ENCODE measurements at regions not wholly inside any gene's neighbourhood (a gene's known extent, or its start where the extent isn't known, plus 50 kb on each side); places are given as distances from the start of the nearest gene placed in this dataset.

DNA sequence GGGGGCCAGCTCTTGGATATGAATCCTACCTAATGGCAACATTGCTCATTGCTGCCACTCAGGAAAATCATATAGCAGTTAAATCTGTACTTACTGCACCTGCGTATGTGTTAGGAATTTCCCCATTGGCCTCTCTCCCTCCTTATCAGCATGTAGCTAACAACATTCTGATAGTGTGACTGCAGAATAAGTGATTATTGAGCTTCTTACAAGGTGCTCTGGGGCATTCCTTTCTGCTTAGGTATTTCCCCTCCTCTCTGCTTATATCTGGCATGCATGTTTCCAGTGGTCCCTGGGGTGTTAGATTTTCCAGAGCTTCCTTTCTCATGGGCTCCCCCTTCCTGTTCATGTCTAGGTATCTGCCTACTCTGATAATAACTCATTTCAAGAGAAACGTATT is 414.1 kb upstream of the SLITRK1 start:
- Mint-ChIP-seq H3K9me3 (peaks cover 0 to 11% of the 10 kb centered on the region in 2 donors), H3K27ac (no peak overlapping the region), H3K36me3 (no peaks in the 10 kb centered on the region)
- no peak for ATAC-seq
- no peak for DNase-seq (ENCODE audit: low spot score in 2 of 2)

DNA sequence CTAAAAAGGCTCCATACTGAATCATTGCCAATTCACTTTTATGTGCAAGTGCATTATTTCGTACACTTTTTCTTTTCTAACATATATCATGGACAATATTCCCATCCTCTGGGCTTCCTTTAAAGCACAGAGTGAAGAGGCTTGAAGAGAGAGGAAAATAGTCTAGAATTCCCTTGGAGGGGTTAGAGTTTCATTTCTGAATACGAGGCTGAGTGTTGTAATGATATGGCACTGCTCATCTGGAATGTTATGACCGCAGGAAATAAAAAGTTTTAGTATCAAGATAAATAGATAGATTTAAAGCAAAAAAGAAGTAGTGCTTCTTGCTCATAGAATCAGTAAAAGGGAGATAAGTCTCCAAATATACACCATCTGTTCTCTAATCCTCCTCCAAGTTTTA is 412.3 kb upstream of the SLITRK1 start:
- no peak for DNase-seq (ENCODE audit: low spot score in 2 of 2)
- no peak for ATAC-seq
- H3K9me3 Mint-ChIP-seq: peaks cover 6 to 17% of the 10 kb centered on the region in 2 donors

GRCh38 chr13:84290386-84290785 is 408.1 kb upstream of the SLITRK1 start:
- Mint-ChIP-seq H3K36me3 (no peaks in the 10 kb centered on the region), H3K27ac (no peak overlapping the region), H3K9me3 (peaks cover 7 to 10% of the 10 kb centered on the region in 2 donors)
- ATAC-seq (no peak), DNase-seq (ENCODE audit: low spot score in 2 of 2) (no peak)

More for the DNA sequence above, 412.3 kb upstream of the SLITRK1 start:
- no peak overlapping the region for H3K27ac Mint-ChIP-seq
- no peaks in the 10 kb centered on the region for H3K36me3 Mint-ChIP-seq

DNA sequence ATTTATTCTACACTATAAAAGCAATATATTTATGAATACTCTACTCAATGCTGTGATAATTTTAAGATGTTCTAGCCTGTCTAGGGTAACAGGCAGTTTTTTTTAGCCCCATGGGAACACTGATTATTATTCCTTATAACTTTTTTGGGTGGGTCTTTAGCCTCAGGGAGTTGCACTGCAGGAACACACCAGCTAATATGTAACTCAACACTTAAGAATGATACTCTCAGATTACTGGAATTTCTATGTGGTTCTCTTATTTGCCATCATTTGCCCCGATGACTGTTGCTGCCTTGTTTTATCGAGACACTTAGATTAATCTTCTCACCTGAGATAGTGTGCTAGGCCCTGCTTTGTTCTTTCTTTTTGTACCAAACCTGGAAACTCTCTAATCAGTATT is 396.9 kb upstream of the SLITRK1 start:
- Mint-ChIP-seq H3K36me3 (no peaks in the 10 kb centered on the region), H3K9me3 (peaks cover 0 to 6% of the 10 kb centered on the region in 2 donors), H3K27ac (no peak overlapping the region)
- no peak for ATAC-seq
- no peak for DNase-seq (ENCODE audit: low spot score in 2 of 2)

GRCh38 chr13:84272877-84273562 is 390.7 kb upstream of the SLITRK1 start:
- peaks cover 0 to 3% of the 10 kb centered on the region in 2 donors for H3K9me3 Mint-ChIP-seq
- H3K27ac Mint-ChIP-seq: no peak overlapping the region
- no peaks in the 10 kb centered on the region for H3K36me3 Mint-ChIP-seq
- ATAC-seq (no peak), DNase-seq (ENCODE audit: low spot score in 2 of 2) (no peak)

DNA sequence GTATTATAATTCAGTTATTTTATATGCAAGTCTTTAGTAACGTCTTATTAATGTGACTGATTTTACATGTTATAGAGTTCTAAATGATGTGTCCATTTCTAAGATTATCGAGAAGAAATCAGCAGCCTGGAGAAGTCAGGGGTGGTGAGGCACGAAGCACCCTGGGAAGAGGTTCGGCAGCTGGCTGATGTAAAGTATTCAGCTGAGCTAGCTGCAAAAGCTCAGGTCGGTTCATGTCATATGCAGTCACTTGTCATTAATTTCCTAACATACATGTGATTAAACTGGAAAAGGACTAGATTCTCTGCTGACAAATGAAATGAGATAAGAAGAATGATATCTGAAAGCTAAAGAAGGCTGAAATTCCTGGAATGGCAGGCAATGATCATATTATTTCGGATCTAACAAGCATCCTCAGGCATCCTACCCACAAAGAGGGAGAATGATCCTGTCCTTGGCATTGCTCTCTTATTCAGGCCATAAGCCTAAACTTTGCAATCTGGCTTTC is 383.0 kb upstream of the SLITRK1 start:
- H3K9me3 Mint-ChIP-seq: peaks cover 7 to 18% of the 10 kb centered on the region in 2 donors
- ATAC-seq (no peak), DNase-seq (ENCODE audit: low spot score in 2 of 2) (no peak)
- no peaks in the 10 kb centered on the region for H3K36me3 Mint-ChIP-seq
- no peak overlapping the region for H3K27ac Mint-ChIP-seq

DNA sequence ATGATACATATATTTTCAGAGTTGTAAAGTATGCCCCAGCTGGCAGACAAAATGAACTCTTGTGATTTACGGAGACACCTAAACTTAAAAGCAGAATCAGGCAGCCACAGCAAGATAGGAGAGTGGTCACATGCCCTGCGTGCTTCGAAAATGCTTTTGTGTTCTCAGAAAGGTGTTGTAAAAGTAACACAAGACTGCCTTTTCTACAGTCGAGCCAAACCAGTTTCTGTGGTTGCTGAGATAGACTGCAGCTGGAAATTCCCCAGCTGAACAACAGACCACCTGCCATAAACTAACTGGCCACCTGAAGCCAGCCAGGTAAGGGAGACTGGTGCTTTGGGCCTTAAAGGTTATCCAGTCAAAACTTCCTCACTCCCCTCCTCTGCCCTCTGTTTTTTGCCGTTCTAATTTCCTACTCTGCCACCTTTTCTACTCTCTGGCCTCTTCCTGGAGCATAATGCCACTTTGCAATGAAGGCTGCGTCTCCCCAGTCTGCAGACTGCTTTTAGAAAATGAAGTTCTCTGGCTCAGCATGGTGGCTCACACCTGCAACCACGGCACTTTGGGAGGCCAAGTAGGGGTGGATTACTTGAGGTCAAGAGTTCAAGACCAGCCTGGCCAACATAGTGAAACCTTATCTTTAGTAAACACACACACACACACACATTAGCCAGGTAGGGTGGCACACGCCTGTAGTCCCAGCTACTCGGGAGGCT is 381.2 kb upstream of the SLITRK1 start:
- peak overlapping the region in 1 of 2 donors; percentile 63 for H3K27ac Mint-ChIP-seq
- ATAC-seq: no peak
- H3K36me3 Mint-ChIP-seq: no peaks in the 10 kb centered on the region
- peaks cover 7 to 18% of the 10 kb centered on the region in 2 donors for H3K9me3 Mint-ChIP-seq
- no peak for DNase-seq (ENCODE audit: low spot score in 2 of 2)

DNA sequence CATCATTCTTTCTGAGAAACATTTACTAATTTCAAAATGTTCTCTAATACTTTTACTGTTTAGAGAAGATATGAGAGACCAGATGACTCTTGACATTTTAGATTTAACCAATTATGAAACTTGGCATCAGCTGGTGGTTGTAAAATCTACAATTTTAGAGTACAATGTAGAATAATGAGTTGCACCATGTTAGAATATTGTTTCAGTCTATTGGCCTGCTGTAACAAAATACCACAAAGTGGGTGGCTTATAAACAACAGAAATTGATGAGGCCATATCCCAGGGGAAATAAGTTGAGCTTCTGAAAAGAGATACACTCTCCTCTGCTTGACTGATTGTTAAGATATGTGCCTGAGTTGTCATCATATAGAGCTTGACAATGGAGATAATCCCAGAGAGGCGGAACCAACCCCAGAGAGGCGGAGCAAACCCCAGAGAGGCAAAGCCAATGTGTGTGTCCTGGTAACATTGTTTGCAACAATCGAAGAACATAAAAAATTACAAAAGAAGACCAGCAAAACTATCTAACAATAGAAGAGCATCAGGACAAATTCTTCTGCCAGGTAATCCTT is 373.0 kb upstream of the SLITRK1 start:
- ATAC-seq: no peak
- H3K9me3 Mint-ChIP-seq: peaks cover 10 to 11% of the 10 kb centered on the region in 2 donors
- DNase-seq (ENCODE audit: low spot score in 2 of 2): no peak
- H3K36me3 Mint-ChIP-seq: peaks cover 4 to 16% of the 10 kb centered on the region in 2 donors
- no peak overlapping the region for H3K27ac Mint-ChIP-seq

GRCh38 chr13:84249463-84249862 is 367.2 kb upstream of the SLITRK1 start:
- no peak for DNase-seq (ENCODE audit: low spot score in 2 of 2)
- no peak for ATAC-seq
- H3K9me3 Mint-ChIP-seq: peaks cover 7 to 10% of the 10 kb centered on the region in 2 donors
- H3K36me3 Mint-ChIP-seq: peaks cover 4 to 16% of the 10 kb centered on the region in 2 donors
- no peak overlapping the region for H3K27ac Mint-ChIP-seq

DNA sequence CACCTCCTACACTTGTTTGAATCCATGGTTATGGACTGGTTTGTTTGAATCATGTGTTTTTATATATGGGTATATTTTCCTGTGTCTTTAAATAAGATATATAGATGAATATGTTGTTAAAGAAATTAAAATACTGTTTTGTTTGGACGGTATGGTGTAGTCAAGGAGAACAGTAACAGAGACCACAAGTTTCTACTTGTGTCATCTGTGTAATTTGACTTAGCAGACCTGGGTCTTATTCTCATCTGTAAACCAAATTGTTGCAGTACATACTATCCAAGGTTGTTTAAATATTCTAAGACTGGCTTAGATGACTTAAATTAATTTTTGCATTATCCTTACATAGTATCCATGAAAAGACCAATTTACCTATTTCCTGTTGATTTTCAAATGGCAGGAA is 361.1 kb upstream of the SLITRK1 start:
- DNase-seq (ENCODE audit: low spot score in 2 of 2): no peak
- ATAC-seq: no peak
- H3K36me3 Mint-ChIP-seq: no peaks in the 10 kb centered on the region

GRCh38 chr13:84239032-84239431 is 356.8 kb upstream of the SLITRK1 start:
- DNase-seq (ENCODE audit: low spot score in 2 of 2): no peak
- no peak overlapping the region for H3K27ac Mint-ChIP-seq
- peaks cover 0 to 7% of the 10 kb centered on the region in 2 donors for H3K9me3 Mint-ChIP-seq
- H3K36me3 Mint-ChIP-seq: no peaks in the 10 kb centered on the region
- ATAC-seq: no peak

More for the DNA sequence above, 361.1 kb upstream of the SLITRK1 start:
- Mint-ChIP-seq H3K27ac (no peak overlapping the region), H3K9me3 (peaks cover 3 to 7% of the 10 kb centered on the region in 2 donors)

- H3K36me3 Mint-ChIP-seq: no peaks in the 10 kb centered on the region
- ATAC-seq: no peak
- no peak overlapping the region for H3K27ac Mint-ChIP-seq
- peaks cover 0 to 12% of the 10 kb centered on the region in 2 donors for H3K9me3 Mint-ChIP-seq
- DNase-seq (ENCODE audit: low spot score in 2 of 2): no peak
Observed at GRCh38 chr13:84238381-84238780, 356.1 kb upstream of the SLITRK1 start.

DNA sequence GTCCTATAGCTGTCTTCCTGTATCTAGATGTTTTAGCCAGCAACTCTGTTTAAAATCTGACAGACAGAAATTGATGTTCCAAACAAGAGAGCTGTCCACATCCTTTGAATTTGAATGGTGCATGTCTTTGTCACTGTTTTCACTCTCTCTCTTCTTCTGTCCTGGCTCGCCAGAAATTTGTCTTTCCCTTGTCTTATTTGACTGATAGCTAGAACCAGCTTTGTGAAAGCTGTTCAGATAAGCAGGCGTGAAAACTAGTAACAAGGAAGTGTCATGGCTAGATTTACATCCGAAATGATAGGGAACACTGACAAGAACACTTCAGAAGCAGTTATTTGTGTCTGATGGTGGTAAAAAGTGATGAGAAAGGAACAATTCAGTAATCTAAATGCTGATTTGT is 354.9 kb upstream of the SLITRK1 start:
- DNase-seq (ENCODE audit: low spot score in 2 of 2): no peak
- H3K27ac Mint-ChIP-seq: no peak overlapping the region
- no peak for ATAC-seq
- H3K36me3 Mint-ChIP-seq: no peaks in the 10 kb centered on the region
- H3K9me3 Mint-ChIP-seq: peaks cover 0 to 12% of the 10 kb centered on the region in 2 donors

GRCh38 chr13:84234416-84234815 is 352.1 kb upstream of the SLITRK1 start:
- ATAC-seq (no peak), DNase-seq (ENCODE audit: low spot score in 2 of 2) (no peak)
- no peak overlapping the region for H3K27ac Mint-ChIP-seq
- H3K9me3 Mint-ChIP-seq: peaks cover 0 to 5% of the 10 kb centered on the region in 2 donors
- H3K36me3 Mint-ChIP-seq: no peaks in the 10 kb centered on the region

DNA sequence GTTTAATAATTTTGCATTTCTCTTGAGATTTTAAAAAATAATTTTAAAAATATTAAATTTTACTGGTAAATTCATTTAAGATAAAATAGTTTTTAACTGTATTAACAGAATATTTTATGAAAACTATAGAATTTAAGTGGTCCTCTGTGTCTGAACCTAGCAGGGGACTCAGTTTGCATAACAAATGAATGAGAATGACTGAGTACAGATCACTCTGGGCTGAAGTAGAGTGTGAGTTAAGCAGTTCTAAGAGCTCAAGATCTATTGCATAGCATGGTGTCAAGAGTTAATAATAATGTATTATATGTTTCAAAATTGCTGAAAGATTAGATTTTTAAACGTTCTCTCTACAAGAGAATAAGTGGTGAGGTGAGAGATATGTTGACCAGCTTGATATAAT is 348.3 kb upstream of the SLITRK1 start:
- H3K36me3 Mint-ChIP-seq: no peaks in the 10 kb centered on the region
- peaks cover 5 to 6% of the 10 kb centered on the region in 2 donors for H3K9me3 Mint-ChIP-seq
- DNase-seq (ENCODE audit: low spot score in 2 of 2) (no peak), ATAC-seq (no peak)
- no peak overlapping the region for H3K27ac Mint-ChIP-seq

GRCh38 chr13:84211048-84211447 is 328.8 kb upstream of the SLITRK1 start:
- Mint-ChIP-seq H3K36me3 (no peaks in the 10 kb centered on the region), H3K9me3 (peaks cover 8 to 10% of the 10 kb centered on the region in 2 donors), H3K27ac (no peak overlapping the region)
- DNase-seq (ENCODE audit: low spot score in 2 of 2): no peak
- no peak for ATAC-seq

GRCh38 chr13:84208246-84208910 is 326.1 kb upstream of the SLITRK1 start:
- no peak for DNase-seq (ENCODE audit: low spot score in 2 of 2)
- H3K36me3 Mint-ChIP-seq: peaks cover 0 to 4% of the 10 kb centered on the region in 2 donors
- H3K9me3 Mint-ChIP-seq: peaks cover 0 to 3% of the 10 kb centered on the region in 2 donors
- ATAC-seq: no peak
- no peak overlapping the region for H3K27ac Mint-ChIP-seq
